Activated CD4-positive, alpha-beta T cell treated with anti-CD3 and anti-CD28 coated beads, Interleukin-2, amount 50 U/mL, for 24 hours (primary cell): ENCODE measurements at regions not wholly inside any gene's neighbourhood (a gene's known extent, or its start where the extent isn't known, plus 50 kb on each side); places are given as distances from the start of the nearest gene placed in this dataset.
"Not testable (repeated sequence)": the region's sequence is repeated elsewhere in the genome, so short reads cannot be mapped to it uniquely, and the experiment has no call there.

Experiments used
- DNase-seq, 2 donors: peaks; one replicate each; pipeline ENCODE4 v3.0.0-alpha.2; 2020; ENCODE audit warnings: low read depth in 1 of 2, low spot score in 1 of 2

- no peak for DNase-seq
These were observed 154.8 kb upstream of the IRS2 start for GRCh38 chr13:109941221-109941620.

- DNase-seq = no peak
These were observed 154.3 kb upstream of the IRS2 start for GRCh38 chr13:109940637-109941036.

GRCh38 chr13:109939838-109940237, 153.5 kb upstream of the IRS2 start:
- no peak for DNase-seq

- DNase-seq = no peak
These were observed 152.8 kb upstream of the IRS2 start for GRCh38 chr13:109939180-109939579.

- no peak for DNase-seq
These were observed 152.0 kb upstream of the IRS2 start for GRCh38 chr13:109938255-109938936.

GRCh38 chr13:109934520-109934919, 148.1 kb upstream of the IRS2 start:
- DNase-seq = not testable (repeated sequence)

GRCh38 chr13:109933476-109933875, 147.1 kb upstream of the IRS2 start:
- no peak for DNase-seq

GRCh38 chr13:109924376-109924775, 138.0 kb upstream of the IRS2 start:
- no peak for DNase-seq

GRCh38 chr13:109922518-109922917, 136.1 kb upstream of the IRS2 start:
- no peak for DNase-seq

- no peak for DNase-seq
These were observed 133.5 kb upstream of the IRS2 start for GRCh38 chr13:109919715-109920375.

- DNase-seq = no peak
These were observed 131.9 kb upstream of the IRS2 start for GRCh38 chr13:109918179-109918711.

GRCh38 chr13:109917422-109917821, 131.0 kb upstream of the IRS2 start:
- no peak for DNase-seq

- no peak for DNase-seq
These were observed 127.6 kb upstream of the IRS2 start for GRCh38 chr13:109913936-109914510.

- no peak for DNase-seq
These were observed 126.8 kb upstream of the IRS2 start for GRCh38 chr13:109913186-109913585.

- DNase-seq = no peak
These were observed 123.8 kb upstream of the IRS2 start for GRCh38 chr13:109910194-109910593.

- DNase-seq = no peak
These were observed 120.6 kb upstream of the IRS2 start for GRCh38 chr13:109906976-109907375.

- DNase-seq = no peak
These were observed 117.8 kb upstream of the IRS2 start for GRCh38 chr13:109904218-109904617.

- DNase-seq = no peak
These were observed 114.4 kb upstream of the IRS2 start for GRCh38 chr13:109900741-109901140.

- DNase-seq = no peak
These were observed 113.9 kb upstream of the IRS2 start for GRCh38 chr13:109900320-109900719.

GRCh38 chr13:109899748-109900147, 113.4 kb upstream of the IRS2 start:
- no peak for DNase-seq

- no peak for DNase-seq
These were observed 112.9 kb upstream of the IRS2 start for GRCh38 chr13:109899316-109899715.

- no peak for DNase-seq
These were observed 111.7 kb upstream of the IRS2 start for GRCh38 chr13:109897988-109898624.
